B cell (primary cell): ENCODE measurements at regions not wholly inside any gene's neighbourhood (a gene's known extent, or its start where the extent isn't known, plus 50 kb on each side); places are given as distances from the start of the nearest gene placed in this dataset.
A peak's percentile ranks its signal among the peaks of the same experiment; 100 is the strongest.

ENCODE experiments used
- ATAC-seq: fragments of 200-7000 bp; cut with Tn5 transposase; one replicate; pipeline ENCODE4 v1.10.0; 2021; ENCODE audit warnings: low read depth, mild to moderate bottlenecking, moderate number of reproducible peaks, moderate library complexity
- CTCF ChIA-PET: fragments of 350-600 bp; sonication (Branson Sonifier 250); formaldehyde crosslinking; loops from one replicate; lab custom pipeline; 2021; ENCODE audit warnings: antibody characterized with exemption, inconsistent platforms; lab: Charles Lee
- POLR2A ChIA-PET: fragments of 350-600 bp; sonication (Branson Sonifier 250); formaldehyde crosslinking; loops from one replicate; lab custom pipeline; 2021; ENCODE audit warnings: antibody characterized with exemption; lab: Charles Lee
- DNase-seq: peaks from one replicate; pipeline ENCODE4 v3.0.0; 2013
- H2AFZ ChIP-seq: 2 replicates; pipeline ENCODE4 v1.6.1; 2012; ENCODE audit warnings: mild to moderate bottlenecking, low read depth, low read length; ENCODE audit not compliant: insufficient read depth, poor library complexity, severe bottlenecking
- H3K27ac ChIP-seq, 2 donors: 1 replicate in 1 of 2; 2 replicates in 1 of 2; pipeline ENCODE4 v1.5.1; 2012 to 2013; ENCODE audit warnings: low read length in 2 of 2, mild to moderate bottlenecking in 2 of 2, moderate library complexity in 1 of 2
- H3K27me3 ChIP-seq, 4 experiments: fragments of 200-600 bp in 1 of 4; sonication (generic) in 1 of 4; replicated peaks in 1 of 4; 1 replicate in 2 of 4; 2 replicates in 2 of 4; pipeline versions ENCODE4 v1.6.1 to v1.7.0; 2013 to 2016; ENCODE audit warnings: low read length in 3 of 4, mild to moderate bottlenecking in 2 of 4, mixed read lengths in 1 of 4, moderate library complexity in 1 of 4; ENCODE audit not compliant: insufficient read depth in 4 of 4, control insufficient read depth in 3 of 4; ENCODE audit errors: control extremely low read depth in 1 of 4
- H3K36me3 ChIP-seq, 2 experiments: replicated peaks in 1 of 2; 1 replicate in 1 of 2; 2 replicates in 1 of 2; pipeline versions ENCODE4 v1.6.1 to v1.7.1; 2013; ENCODE audit warnings: low read length in 1 of 2; ENCODE audit not compliant: insufficient read depth in 2 of 2, control insufficient read depth in 1 of 2; ENCODE audit errors: control extremely low read depth in 1 of 2, extremely low read depth in 1 of 2
- H3K4me1 ChIP-seq, 2 donors: fragments of 200-600 bp in 1 of 2; sonication (generic) in 1 of 2; 1 replicate in 1 of 2; 2 replicates in 1 of 2; pipeline versions ENCODE4 v1.5.1 to v1.6.1; 2013 to 2017; ENCODE audit warnings: low read length in 2 of 2; ENCODE audit not compliant: control insufficient read depth in 2 of 2, insufficient read depth in 2 of 2
- H3K4me2 ChIP-seq: replicated peaks from 2 replicates; pipeline ENCODE3; 2012; ENCODE audit warnings: mild to moderate bottlenecking, low read depth, low read length; ENCODE audit not compliant: poor library complexity, severe bottlenecking
- H3K4me3 ChIP-seq, 5 experiments: fragments of 200-600 bp in 1 of 5; sonication (generic) in 1 of 5; 1 replicate in 3 of 5; 2 replicates in 2 of 5; pipeline versions ENCODE4 v1.5.1 to v1.7.0; 2011 to 2016; ENCODE audit warnings: low read length in 4 of 5, mild to moderate bottlenecking in 4 of 5, low read depth in 2 of 5, control low read depth in 1 of 5, moderate library complexity in 1 of 5; ENCODE audit not compliant: insufficient read depth in 1 of 5; ENCODE audit errors: control extremely low read depth in 1 of 5, extremely low read depth in 1 of 5
- H3K79me2 ChIP-seq: fragments of 200-600 bp; sonication (generic); one replicate; pipeline ENCODE4 v1.6.0; 2016; ENCODE audit warnings: low read length; ENCODE audit not compliant: control insufficient read depth, insufficient read depth
- H3K9ac ChIP-seq: fragments of 200-600 bp; sonication (generic); 2 replicates; pipeline ENCODE4 v1.6.1; 2017; ENCODE audit warnings: mild to moderate bottlenecking, low read length, moderate library complexity
- H3K9me3 ChIP-seq, 3 donors: one replicate each; pipeline versions ENCODE4 v1.6.1 to v1.7.1; 2013; ENCODE audit warnings: low read length in 2 of 3; ENCODE audit not compliant: control insufficient read depth in 2 of 3, insufficient read depth in 1 of 3; ENCODE audit errors: control extremely low read depth in 1 of 3
- H4K20me1 ChIP-seq: 2 replicates; pipeline ENCODE4 v1.6.0; 2012; ENCODE audit warnings: mild to moderate bottlenecking, low read length; ENCODE audit not compliant: insufficient read depth, control insufficient read depth, poor library complexity, severe bottlenecking
- H3K27ac Mint-ChIP-seq: one replicate; pipeline ENCODE4 v1.8.0; 2021; ENCODE audit warnings: mixed read lengths
- H3K27me3 Mint-ChIP-seq: one replicate; pipeline ENCODE4 v1.8.0; 2021; ENCODE audit warnings: mixed read lengths
- H3K4me1 Mint-ChIP-seq: one replicate; pipeline ENCODE4 v1.8.0; 2021; ENCODE audit warnings: mixed read lengths
- H3K4me3 Mint-ChIP-seq: one replicate; pipeline ENCODE4 v1.8.0; 2021; ENCODE audit warnings: mixed read lengths
- H3K9me3 Mint-ChIP-seq: one replicate; pipeline ENCODE4 v1.8.0; 2022; ENCODE audit warnings: mixed read lengths; ENCODE audit not compliant: insufficient read depth
- CTCF ChIP-seq: fragments of 200-600 bp; IDR thresholded peaks from one replicate; pipeline ENCODE4 v1.8.0; 2022; ENCODE audit warnings: antibody characterized with exemption, mild to moderate bottlenecking
- EZH2 ChIP-seq: IDR thresholded peaks from 2 replicates; pipeline ENCODE4 v1.6.1; 2012; ENCODE audit warnings: borderline replicate concordance, low read depth, mild to moderate bottlenecking, moderate library complexity, low read length; ENCODE audit not compliant: insufficient read depth, poor library complexity, severe bottlenecking
- WGBS: methylation state at CpG from one replicate; pipeline ENCODE4 v1.1.5; 2013; ENCODE audit warnings: missing lambda C conversion rate; ENCODE audit not compliant: insufficient coverage; 5-methylcytosine and 5-hydroxymethylcytosine counted together
- intact Hi-C: fragments of 100-400 bp; cut with micrococcal nuclease; formaldehyde crosslinking; loops from one replicate; pipeline ENCODE4 v1.10.0; 2022

- Histone ChIP-seq H3K4me1 (no peaks in the 10 kb centered on the region), H3K27ac (no peak overlapping the region), H3K9ac (no peak overlapping the region), H4K20me1 (no peaks in the 10 kb centered on the region), H3K4me2 (no peak overlapping the region), H3K4me3 (no peak overlapping the region), H3K27me3 (no peaks in the 10 kb centered on the region), H3K36me3 (no peaks in the 10 kb centered on the region), H3K79me2 (no peaks in the 10 kb centered on the region), H3K9me3 (peaks cover 0 to 2% (median 0%) of the 10 kb centered on the region in 3 donors), H2AFZ (no peak overlapping the region)
- POLR2A ChIA-PET: no interaction called here
- peaks cover 12% of the 10 kb centered on the region for H3K9me3 Mint-ChIP-seq
- H3K4me1 Mint-ChIP-seq: no peaks in the 10 kb centered on the region
- H3K27me3 Mint-ChIP-seq: peaks cover 11% of the 10 kb centered on the region
- TF ChIP-seq EZH2 (no peak), CTCF (no peak)
- intact Hi-C loops: no loop called here
- H3K27ac Mint-ChIP-seq: no peak overlapping the region
- no peak overlapping the region for H3K4me3 Mint-ChIP-seq
- ATAC-seq: no peak
- CTCF ChIA-PET: interaction anchor here (1.1 kb wide), 1 partner anchor 13 kb away, joined by 3 read pairs; no protein-coding TSS in a partner anchor
- DNase-seq: no peak
Measured at GRCh38 chr2:180085144-180085543, 78.0 kb upstream of the CWC22 start.

- TF ChIP-seq CTCF (peak; percentile 64), EZH2 (no peak)
- Mint-ChIP-seq H3K27me3 (no peaks in the 10 kb centered on the region), H3K27ac (no peak overlapping the region), H3K4me3 (no peak overlapping the region), H3K9me3 (peaks cover 16% of the 10 kb centered on the region), H3K4me1 (no peaks in the 10 kb centered on the region)
- ChIA-PET CTCF (interaction anchor here (0.6 kb wide), 1 partner anchor 1704 kb away, joined by 5 read pairs; no protein-coding TSS in a partner anchor), POLR2A (no interaction called here)
- ATAC-seq: no peak
- Histone ChIP-seq H3K36me3 (no peaks in the 10 kb centered on the region), H3K27me3 (no peaks in the 10 kb centered on the region), H3K4me3 (no peak overlapping the region), H3K4me2 (no peak overlapping the region), H4K20me1 (no peaks in the 10 kb centered on the region), H3K9ac (no peak overlapping the region), H3K79me2 (no peaks in the 10 kb centered on the region), H3K9me3 (peaks cover 0 to 2% (median 0%) of the 10 kb centered on the region in 3 donors), H2AFZ (no peak overlapping the region), H3K4me1 (no peaks in the 10 kb centered on the region), H3K27ac (no peak overlapping the region)
- no CpG with 5 or more reads among the region's 3 CpGs for WGBS
- intact Hi-C loops: no loop called here
- DNase-seq: no peak
Measured at GRCh38 chr2:180077295-180077906, 70.3 kb upstream of the CWC22 start.
